ENCODE measurements at regions not wholly inside any gene's neighbourhood (a gene's known extent, or its start where the extent isn't known, plus 50 kb on each side); places are given as distances from the start of the nearest gene placed in this dataset.

GRCh38 chr1:220451532-220451931, 76.4 kb upstream of the MARK1 start:
- no peak for TF ChIP-seq CTCF (IDR thresholded peaks at IDR 0.05; ENCODE audit: poor library complexity)
- TF ChIP-seq EZH2 (IDR thresholded peaks at IDR 0.05; ENCODE audit: borderline replicate concordance) = no peak
- TF ChIP-seq EZH2phosphoT487 (IDR thresholded peaks at IDR 0.05; ENCODE audit: low read depth, severe bottlenecking, unreplicated experiment) = no peak

All from hepatocyte (in vitro differentiated cells).